Upper lobe of right lung (tissue), 1 donor: ENCODE measurements at regions not wholly inside any gene's neighbourhood (a gene's known extent, or its start where the extent isn't known, plus 50 kb on each side); places are given as distances from the start of the nearest gene placed in this dataset.
"Not testable (repeated sequence)": the region's sequence is repeated elsewhere in the genome, so short reads cannot be mapped to it uniquely, and the experiment has no call there.

Source experiments
- ATAC-seq: fragments of 200-7000 bp; cut with Tn5 transposase; one replicate; pipeline ENCODE4 v1.9.1; 2020; ENCODE audit warnings: mild to moderate bottlenecking, moderate library complexity
- DNase-seq: peaks from one replicate; pipeline ENCODE4 v3.0.0-alpha.2; 2020
- H3K27ac ChIP-seq: fragments of 200-600 bp; one replicate; pipeline ENCODE4 v1.8.0; 2022
- H3K27me3 ChIP-seq: fragments of 200-600 bp; one replicate; pipeline ENCODE4 v1.8.0; 2022; ENCODE audit warnings: mild to moderate bottlenecking
- H3K36me3 ChIP-seq: fragments of 200-600 bp; one replicate; pipeline ENCODE4 v1.8.0; 2022
- H3K4me1 ChIP-seq: fragments of 200-600 bp; one replicate; pipeline ENCODE4 v1.8.0; 2022
- H3K4me3 ChIP-seq: fragments of 200-600 bp; one replicate; pipeline ENCODE4 v1.8.0; 2022; ENCODE audit warnings: mild to moderate bottlenecking
- H3K9me3 ChIP-seq: fragments of 200-600 bp; one replicate; pipeline ENCODE4 v1.8.0; 2022
- CTCF ChIP-seq: fragments of 200-600 bp; IDR thresholded peaks from one replicate; pipeline ENCODE4 v1.8.0; 2022; ENCODE audit warnings: antibody characterized with exemption
- intact Hi-C: fragments of 100-400 bp; cut with DNase I; formaldehyde crosslinking; loops from one replicate; pipeline ENCODE4 v1.11.0; 2022
- donor health status: DM: no; HTN: yes; CAD: no; lungs with severe emphysema.

DNA sequence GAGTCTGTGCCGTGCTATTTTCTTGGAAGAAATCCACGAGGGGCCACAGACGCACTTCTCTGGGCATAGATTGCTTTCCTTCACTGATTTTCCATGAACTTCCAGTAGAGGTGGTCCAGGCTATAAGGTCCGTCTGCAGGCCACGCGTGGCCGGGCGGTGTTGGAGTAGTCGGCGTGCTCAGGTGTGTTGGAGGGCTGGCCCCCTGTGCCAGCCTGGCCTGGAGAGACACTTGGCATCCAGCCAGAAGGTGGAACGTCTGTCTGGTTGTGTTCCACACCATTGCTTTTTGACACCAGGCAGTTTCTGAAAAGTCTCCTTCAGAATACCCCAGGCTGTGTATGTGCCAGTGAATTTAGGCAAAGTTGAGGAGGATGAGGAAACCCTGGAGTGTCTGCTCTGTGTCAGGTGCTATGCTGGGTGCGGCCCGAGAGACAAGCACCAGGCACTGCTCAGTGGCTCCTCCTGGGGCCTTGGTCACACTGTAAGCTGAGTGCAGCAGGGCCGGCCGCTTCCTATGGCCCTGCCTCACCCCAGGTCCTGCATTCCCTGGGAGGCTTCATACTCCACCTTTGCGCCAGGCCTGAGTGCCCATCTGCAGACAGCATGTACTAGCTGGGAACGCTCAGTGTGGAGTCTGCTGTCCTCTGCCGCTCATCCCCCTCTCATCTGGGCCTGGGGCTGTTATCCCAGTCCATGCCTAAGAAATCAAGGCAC is 52.1 kb upstream of the TAMM41 start:
- DNase-seq: no peak
- intact Hi-C loops: no loop called here
- Histone ChIP-seq H3K4me3 (no peak overlapping the region), H3K36me3 (no peaks in the 10 kb centered on the region), H3K27ac (no peak overlapping the region), H3K27me3 (no peaks in the 10 kb centered on the region), H3K4me1 (no peaks in the 10 kb centered on the region), H3K9me3 (no peaks in the 10 kb centered on the region)
- TF ChIP-seq CTCF: no peak
- ATAC-seq: peak; percentile 35

- DNase-seq, H3K4me1 ChIP-seq, H3K4me3 ChIP-seq, ATAC-seq, H3K27me3 ChIP-seq, intact Hi-C loops, H3K27ac ChIP-seq, H3K9me3 ChIP-seq, H3K36me3 ChIP-seq: not testable (repeated sequence)
Observed at GRCh38 chr3:11899389-11899788, 52.7 kb upstream of the TAMM41 start.

- Histone ChIP-seq H3K4me3 (no peak overlapping the region), H3K9me3 (no peaks in the 10 kb centered on the region), H3K27ac (no peak overlapping the region), H3K36me3 (no peaks in the 10 kb centered on the region), H3K4me1 (no peaks in the 10 kb centered on the region), H3K27me3 (no peaks in the 10 kb centered on the region)
- DNase-seq: no peak
- intact Hi-C loops: no loop called here
- no peak for TF ChIP-seq CTCF
- no peak for ATAC-seq
Observed at GRCh38 chr3:11899826-11900225, 53.1 kb upstream of the TAMM41 start.

- Histone ChIP-seq H3K27ac (no peak overlapping the region), H3K9me3 (no peaks in the 10 kb centered on the region), H3K4me3 (no peak overlapping the region), H3K27me3 (no peaks in the 10 kb centered on the region), H3K4me1 (no peaks in the 10 kb centered on the region), H3K36me3 (no peaks in the 10 kb centered on the region)
- no peak for TF ChIP-seq CTCF
- intact Hi-C loops: no loop called here
- ATAC-seq: no peak
- no peak for DNase-seq
Observed at GRCh38 chr3:11900824-11901223, 54.1 kb upstream of the TAMM41 start.

DNA sequence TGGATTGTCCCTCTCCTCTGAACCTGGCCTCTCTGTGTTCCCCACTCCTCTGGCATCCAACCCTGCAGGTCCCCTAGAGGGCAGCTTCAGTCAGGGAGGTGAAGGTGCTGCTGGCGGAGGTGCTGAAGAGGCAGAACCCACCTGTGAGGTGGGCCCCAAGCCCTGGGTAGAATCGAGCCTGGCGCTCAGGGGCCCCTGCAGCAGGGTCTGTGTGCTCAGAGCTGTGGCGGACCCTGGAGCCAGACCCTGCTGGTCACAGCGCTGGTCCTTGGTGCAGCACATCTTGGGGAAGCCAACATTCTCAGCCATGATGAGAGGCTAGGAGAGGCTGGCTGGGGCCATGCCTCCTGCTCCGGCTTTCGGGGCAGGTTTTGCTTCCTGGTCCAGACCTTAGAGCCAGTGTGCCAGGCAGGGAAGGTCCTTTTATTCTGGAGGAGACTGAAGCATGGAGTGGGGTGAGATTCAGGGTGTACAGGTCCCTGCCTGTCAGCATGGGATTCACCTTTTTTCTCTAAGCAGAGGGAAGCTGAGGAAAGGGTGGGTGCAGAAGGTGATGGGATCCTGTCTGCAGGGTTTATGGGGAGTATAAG is 54.7 kb upstream of the TAMM41 start:
- no peak for TF ChIP-seq CTCF
- H3K27me3 ChIP-seq: no peaks in the 10 kb centered on the region
- ATAC-seq: no peak
- no peak overlapping the region for H3K4me3 ChIP-seq
- H3K36me3 ChIP-seq: no peaks in the 10 kb centered on the region
- intact Hi-C loops: no loop called here
- H3K4me1 ChIP-seq: no peaks in the 10 kb centered on the region
- H3K9me3 ChIP-seq: no peaks in the 10 kb centered on the region
- DNase-seq: no peak
- H3K27ac ChIP-seq: no peak overlapping the region

- ATAC-seq: no peak
- intact Hi-C loops: no loop called here
- no peak for TF ChIP-seq CTCF
Observed at GRCh38 chr3:11903047-11903446, 56.4 kb upstream of the TAMM41 start.

More at GRCh38 chr3:11903047-11903446, 56.4 kb upstream of the TAMM41 start:
- Histone ChIP-seq H3K27ac (no peak overlapping the region), H3K9me3 (no peaks in the 10 kb centered on the region), H3K36me3 (no peaks in the 10 kb centered on the region), H3K4me1 (no peaks in the 10 kb centered on the region), H3K4me3 (no peak overlapping the region), H3K27me3 (no peaks in the 10 kb centered on the region)
- DNase-seq: no peak
